Thyroid gland (tissue), 4 donors: ENCODE measurements at regions not wholly inside any gene's neighbourhood (a gene's known extent, or its start where the extent isn't known, plus 50 kb on each side); places are given as distances from the start of the nearest gene placed in this dataset.

Experiments used
- POLR2A ChIP-seq, 2 donors: fragments of 450-650 bp; IDR thresholded peaks; one replicate each; pipeline ENCODE4 v1.6.1; 2017; ENCODE audit warnings: antibody characterized with exemption in 2 of 2, mild to moderate bottlenecking in 2 of 2, moderate library complexity in 1 of 2
- TF ChIP-seq, protein P1 (sequence below), 6 experiments: fragments of 200-600 bp in 3 of 6; fragments of 450-650 bp in 3 of 6; sonication (generic) in 3 of 6; IDR thresholded peaks; one replicate each; pipeline ENCODE4 v1.5.1; 2016 to 2019; ENCODE audit warnings: antibody characterized with exemption in 6 of 6, mild to moderate bottlenecking in 2 of 6, inconsistent platforms in 1 of 6, moderate library complexity in 1 of 6

DNA sequence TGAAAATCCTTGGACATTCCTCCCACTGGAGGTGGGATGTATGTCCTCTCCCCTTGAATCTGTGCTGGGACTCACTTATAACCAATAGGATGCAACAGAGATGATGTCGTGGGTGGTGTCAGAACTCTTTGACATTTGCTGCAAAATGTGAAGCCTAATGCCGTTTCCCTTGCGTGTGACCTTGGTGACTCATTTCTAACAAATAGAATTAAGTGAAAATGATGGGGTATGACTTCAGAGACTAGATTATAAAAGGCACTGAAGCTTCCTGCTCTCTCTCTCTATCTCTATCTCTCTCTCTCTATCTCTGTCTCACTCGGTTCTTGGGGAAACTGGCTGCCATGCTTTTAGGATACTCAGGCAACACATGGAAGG is 126.1 kb upstream of the STC2 start:
- TF ChIP-seq, protein P1, sequence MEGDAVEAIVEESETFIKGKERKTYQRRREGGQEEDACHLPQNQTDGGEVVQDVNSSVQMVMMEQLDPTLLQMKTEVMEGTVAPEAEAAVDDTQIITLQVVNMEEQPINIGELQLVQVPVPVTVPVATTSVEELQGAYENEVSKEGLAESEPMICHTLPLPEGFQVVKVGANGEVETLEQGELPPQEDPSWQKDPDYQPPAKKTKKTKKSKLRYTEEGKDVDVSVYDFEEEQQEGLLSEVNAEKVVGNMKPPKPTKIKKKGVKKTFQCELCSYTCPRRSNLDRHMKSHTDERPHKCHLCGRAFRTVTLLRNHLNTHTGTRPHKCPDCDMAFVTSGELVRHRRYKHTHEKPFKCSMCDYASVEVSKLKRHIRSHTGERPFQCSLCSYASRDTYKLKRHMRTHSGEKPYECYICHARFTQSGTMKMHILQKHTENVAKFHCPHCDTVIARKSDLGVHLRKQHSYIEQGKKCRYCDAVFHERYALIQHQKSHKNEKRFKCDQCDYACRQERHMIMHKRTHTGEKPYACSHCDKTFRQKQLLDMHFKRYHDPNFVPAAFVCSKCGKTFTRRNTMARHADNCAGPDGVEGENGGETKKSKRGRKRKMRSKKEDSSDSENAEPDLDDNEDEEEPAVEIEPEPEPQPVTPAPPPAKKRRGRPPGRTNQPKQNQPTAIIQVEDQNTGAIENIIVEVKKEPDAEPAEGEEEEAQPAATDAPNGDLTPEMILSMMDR (IDR thresholded peaks at IDR 0.05), result no peak
- no peak for TF ChIP-seq POLR2A (IDR thresholded peaks at IDR 0.05)
